Coronary artery (tissue), 2 donors: ENCODE measurements at regions not wholly inside any gene's neighbourhood (a gene's known extent, or its start where the extent isn't known, plus 50 kb on each side); places are given as distances from the start of the nearest gene placed in this dataset.
A peak's percentile ranks its signal among the peaks of the same experiment; 100 is the strongest.
"Not testable (repeated sequence)": the region's sequence is repeated elsewhere in the genome, so short reads cannot be mapped to it uniquely, and the experiment has no call there.

Experiments
- DNase-seq: peaks from one replicate; pipeline ENCODE4 v3.0.0-alpha.2; 2017; ENCODE audit warnings: low spot score
- H3K27ac ChIP-seq, 2 donors: fragments of 200-600 bp; sonication (generic); one replicate each; pipeline ENCODE4 v1.5.1; 2016 to 2019
- H3K4me3 ChIP-seq: fragments of 200-600 bp; sonication (generic); 2 replicates; pipeline ENCODE4 v1.5.1; 2016; ENCODE audit warnings: mild to moderate bottlenecking, moderate library complexity
- TF ChIP-seq, protein P1 (sequence below): fragments of 200-600 bp; sonication (generic); IDR thresholded peaks from one replicate; pipeline ENCODE4 v1.5.1; 2019; ENCODE audit warnings: antibody characterized with exemption

- not testable (repeated sequence) for DNase-seq, H3K4me3 ChIP-seq, H3K27ac ChIP-seq
Measured at GRCh38 chr20:30875868-30876267, 381.6 kb upstream of the DEFB115 start.

- not testable (repeated sequence) for H3K27ac ChIP-seq, H3K4me3 ChIP-seq
- peak; percentile 12 for DNase-seq
Measured at GRCh38 chr20:30891400-30891799, 366.1 kb upstream of the DEFB115 start.

DNA sequence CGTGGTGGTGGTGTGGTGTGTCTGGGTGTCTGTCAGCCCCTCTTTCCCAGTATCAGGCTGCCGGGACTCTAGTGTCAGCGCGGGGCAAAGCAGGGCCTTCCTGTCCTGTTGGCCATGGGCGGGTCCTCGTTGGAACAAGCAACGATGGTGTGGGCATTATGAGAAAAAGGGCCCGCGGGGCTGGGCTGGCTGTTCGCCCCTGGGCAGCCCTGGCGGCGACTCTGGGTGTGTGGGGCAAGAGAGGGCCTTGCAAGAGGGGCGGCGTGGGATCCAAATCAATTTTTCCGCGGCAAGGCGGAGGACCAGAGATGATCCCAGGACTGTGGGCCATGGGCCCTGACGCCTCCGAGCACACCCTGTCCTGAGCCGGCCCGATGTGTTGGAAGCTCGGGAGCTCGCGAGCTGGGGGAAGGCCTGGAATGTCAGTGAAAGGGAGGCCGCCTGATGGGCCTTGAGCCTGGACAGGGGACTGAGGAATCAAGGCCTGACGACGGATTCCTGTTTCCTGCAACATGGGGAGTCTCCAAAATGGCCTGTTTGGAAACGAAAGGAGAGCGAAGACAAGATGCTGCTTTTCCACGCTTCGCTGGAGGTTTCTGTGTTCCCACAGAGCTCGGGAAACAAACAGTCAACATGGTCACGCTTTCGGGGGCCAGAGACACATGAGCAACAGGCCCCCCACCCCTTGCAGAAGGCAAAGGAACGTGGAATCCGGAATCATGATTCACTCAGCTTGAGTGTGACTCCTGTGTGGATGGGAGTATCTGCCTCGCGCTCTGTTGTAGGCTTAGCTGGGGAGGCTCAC, 364.7 kb upstream of the DEFB115 start:
- peak; percentile 19 for DNase-seq
- Histone ChIP-seq H3K4me3 (no peak overlapping the region), H3K27ac (no peak overlapping the region)
- TF ChIP-seq, protein P1, sequence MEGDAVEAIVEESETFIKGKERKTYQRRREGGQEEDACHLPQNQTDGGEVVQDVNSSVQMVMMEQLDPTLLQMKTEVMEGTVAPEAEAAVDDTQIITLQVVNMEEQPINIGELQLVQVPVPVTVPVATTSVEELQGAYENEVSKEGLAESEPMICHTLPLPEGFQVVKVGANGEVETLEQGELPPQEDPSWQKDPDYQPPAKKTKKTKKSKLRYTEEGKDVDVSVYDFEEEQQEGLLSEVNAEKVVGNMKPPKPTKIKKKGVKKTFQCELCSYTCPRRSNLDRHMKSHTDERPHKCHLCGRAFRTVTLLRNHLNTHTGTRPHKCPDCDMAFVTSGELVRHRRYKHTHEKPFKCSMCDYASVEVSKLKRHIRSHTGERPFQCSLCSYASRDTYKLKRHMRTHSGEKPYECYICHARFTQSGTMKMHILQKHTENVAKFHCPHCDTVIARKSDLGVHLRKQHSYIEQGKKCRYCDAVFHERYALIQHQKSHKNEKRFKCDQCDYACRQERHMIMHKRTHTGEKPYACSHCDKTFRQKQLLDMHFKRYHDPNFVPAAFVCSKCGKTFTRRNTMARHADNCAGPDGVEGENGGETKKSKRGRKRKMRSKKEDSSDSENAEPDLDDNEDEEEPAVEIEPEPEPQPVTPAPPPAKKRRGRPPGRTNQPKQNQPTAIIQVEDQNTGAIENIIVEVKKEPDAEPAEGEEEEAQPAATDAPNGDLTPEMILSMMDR = no peak

DNA sequence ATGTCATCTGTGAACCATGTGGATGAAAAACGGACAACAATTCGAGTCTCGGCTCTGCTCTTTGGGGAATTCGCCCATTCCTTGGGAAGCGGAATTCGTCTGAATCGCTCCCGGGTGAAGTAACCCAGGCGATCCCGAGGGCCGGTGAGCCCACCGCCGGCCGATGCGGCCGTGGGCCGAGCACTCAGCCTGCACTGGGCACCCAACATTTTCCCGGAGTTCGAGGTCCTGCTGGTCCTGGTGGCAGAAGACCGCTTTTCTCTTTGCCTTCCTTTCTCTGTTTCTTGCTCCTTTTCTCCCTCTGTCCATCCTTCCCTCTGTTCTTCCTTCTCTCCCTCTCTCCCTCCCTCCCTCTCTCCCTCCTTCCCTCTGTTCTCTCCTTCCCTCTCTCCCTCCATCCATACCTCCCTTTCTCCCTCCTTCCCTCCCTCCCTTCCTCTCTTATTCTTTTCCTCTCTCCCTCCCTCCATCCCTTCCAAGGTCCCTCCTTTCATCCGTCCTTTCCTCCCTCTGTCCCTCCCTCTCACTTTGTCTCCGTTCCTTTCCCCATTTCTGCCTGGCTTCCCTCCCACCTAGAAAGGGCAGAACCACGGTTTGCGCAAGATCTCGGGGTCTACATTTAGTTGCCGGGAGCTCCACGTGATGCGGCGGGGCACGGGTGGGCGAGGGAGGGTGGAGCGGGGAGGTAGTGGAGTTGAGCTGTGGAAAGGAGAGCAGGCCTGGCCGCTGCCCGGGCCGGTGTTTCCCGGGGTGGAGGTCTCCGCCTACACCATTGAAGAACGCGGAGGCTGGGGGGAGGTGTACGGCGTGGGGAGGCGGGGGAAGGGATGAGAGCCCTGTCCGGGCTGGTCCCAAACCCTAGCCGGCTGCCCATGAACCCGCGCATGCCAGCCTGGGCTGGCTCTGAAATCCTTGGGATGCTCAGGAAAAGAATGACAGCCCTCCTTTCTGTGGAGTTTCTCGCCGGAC, 363.8 kb upstream of the DEFB115 start:
- H3K27ac ChIP-seq, H3K4me3 ChIP-seq: not testable (repeated sequence)
- DNase-seq = peak; percentile 59

GRCh38 chr20:30894707-30895353, 362.6 kb upstream of the DEFB115 start:
- DNase-seq = not testable (repeated sequence)

DNA sequence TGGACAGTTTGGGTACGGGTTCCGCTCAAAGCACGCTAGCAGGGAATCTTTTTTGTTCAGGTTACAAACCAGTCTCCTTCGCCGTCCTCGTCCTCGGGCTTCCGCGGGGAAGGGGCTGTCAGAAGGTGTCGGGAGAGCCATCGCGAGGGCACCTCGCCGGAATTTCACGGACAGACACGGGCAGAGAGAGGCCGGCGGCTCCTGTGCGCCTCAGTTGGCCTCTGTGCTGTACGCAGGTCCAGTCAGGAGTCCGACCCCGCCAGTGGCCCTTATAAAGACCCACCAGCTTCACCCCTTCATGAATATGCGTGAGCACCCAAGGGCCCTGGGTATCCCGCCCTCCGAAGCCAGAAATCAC, 362.1 kb upstream of the DEFB115 start:
- H3K4me3 ChIP-seq, DNase-seq, H3K27ac ChIP-seq: not testable (repeated sequence)

More at GRCh38 chr20:30894707-30895353, 362.6 kb upstream of the DEFB115 start:
- H3K27ac ChIP-seq, H3K4me3 ChIP-seq: not testable (repeated sequence)

DNA sequence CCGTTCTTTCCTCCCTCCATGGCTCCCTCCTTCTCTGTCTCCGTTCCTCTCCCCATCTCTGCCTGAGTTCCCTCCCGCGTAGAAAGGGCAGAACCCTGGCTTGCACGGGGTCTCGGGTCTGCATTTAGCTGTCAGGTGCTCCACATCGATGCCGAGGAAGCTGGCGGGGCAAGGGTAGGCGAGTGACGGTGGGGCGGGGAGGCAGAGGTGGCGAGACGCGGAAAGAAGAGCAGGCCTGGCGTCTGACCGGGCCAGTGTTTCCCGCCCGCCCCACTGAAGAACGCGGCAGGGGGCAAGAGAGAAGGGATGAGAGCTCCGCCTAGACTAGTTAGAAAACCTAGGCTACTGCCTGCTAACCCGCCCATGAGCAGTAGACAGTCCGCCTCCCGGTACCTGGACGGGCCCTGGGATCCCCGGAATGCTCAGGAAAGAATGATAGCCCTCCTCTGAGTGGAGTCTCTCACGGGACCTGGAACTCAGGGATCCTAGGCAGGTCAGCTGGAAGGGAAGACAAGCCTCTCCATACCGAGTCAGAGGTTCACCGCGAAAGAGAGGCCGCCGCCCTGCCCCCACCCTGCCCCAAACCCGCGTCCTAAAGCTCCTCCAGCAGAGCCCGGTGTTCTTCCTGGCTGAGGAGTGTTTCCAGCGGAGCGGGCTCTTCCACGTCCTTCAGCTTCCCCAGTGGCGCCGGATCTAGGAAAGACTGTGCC, 357.9 kb upstream of the DEFB115 start:
- not testable (repeated sequence) for DNase-seq, H3K27ac ChIP-seq, H3K4me3 ChIP-seq

DNA sequence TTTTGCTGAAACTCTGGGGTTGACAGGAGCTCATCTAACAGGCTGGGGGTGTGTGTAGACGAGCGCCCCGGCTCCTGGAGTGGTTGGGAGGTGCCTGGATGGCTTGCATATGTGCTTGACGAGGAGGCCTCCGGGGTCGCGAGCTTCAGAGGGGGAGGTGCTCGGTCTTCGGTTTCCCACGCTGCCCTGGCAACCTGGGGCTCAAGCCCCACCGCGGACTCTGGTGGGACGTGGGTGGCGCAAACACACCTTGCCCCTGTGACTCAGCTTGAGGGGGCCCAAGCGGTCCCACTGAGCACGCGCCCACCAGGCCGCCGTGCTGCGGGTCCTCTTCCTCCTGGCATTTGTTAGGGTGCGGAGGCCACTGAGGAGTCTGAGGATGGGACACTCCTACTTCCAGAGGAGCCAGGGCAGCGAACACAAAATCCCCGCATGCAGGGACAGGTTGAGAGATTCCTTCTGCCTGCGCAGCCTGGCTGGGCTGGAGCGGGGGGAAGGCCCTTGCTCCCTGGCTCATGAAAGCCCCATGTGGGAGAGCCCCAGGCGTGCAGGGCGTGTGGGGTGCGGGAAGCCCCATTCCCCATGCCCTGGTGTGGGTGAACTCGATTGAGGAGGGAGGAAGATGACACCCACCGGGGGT, 357.3 kb upstream of the DEFB115 start:
- not testable (repeated sequence) for H3K27ac ChIP-seq, DNase-seq, H3K4me3 ChIP-seq

DNA sequence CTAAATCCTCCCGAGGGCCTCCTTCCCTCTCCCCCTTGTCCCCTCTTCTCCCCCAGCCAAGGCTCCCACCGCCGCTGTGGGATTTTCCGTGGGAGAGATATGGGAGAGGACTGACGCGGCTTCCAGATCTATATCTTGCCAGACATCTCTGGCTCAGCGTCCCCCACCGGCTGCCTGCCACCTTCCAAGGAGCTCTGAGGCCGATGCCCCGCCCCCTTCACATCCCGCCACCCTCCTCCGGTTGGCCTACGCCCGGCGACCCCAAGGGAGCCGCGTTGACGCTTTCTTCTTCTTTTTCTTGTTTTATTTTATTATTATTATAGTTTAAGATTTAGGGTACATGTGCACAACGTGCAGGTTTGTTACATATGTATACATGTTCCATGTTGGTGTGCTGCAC, 352.2 kb upstream of the DEFB115 start:
- not testable (repeated sequence) for H3K4me3 ChIP-seq, H3K27ac ChIP-seq, DNase-seq

DNA sequence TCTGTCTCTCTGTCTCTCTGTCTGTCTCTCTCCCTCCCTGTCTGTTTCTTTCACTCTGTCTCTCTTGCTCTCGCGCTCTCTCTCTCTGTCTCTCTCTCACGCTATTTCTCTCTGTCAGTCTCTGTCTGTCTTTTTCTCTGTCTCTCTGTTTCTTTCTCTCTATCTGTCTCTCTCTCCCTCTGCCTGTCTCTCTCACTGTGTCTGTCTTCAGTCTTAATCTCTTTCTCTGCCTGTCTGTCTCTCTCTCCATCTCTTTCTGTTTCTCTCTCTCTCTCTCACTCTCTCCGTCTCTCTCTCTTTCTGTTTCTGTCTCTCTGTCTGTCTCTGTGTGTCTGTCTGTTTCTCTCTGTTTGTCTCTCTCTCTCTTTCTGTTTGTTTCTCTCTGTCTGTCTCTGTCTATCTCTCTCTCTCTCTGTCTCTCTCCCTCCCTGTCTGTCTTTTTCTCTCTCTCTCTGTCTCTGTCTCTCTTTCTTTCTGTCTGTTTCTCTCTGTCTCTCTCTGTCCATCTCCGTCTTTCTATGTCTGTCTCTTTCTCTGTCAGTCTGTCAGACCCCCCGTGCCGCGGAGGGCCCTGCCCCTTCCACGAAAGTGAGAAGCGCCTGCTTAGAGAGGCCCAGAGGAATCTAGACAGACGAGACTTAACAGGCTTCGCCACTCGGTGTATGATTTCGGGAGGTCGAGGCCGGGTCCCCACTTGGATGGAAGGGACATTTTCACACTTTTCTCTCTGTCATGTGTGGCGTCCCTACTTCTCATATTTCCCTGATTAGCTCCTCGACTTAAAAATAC, 346.3 kb upstream of the DEFB115 start:
- no peak for DNase-seq
- TF ChIP-seq, protein P1 = no peak
- Histone ChIP-seq H3K27ac (no peak overlapping the region), H3K4me3 (no peak overlapping the region)

GRCh38 chr20:30911832-30912660, 345.4 kb upstream of the DEFB115 start:
- H3K27ac ChIP-seq, DNase-seq, H3K4me3 ChIP-seq: not testable (repeated sequence)

- DNase-seq, H3K4me3 ChIP-seq, H3K27ac ChIP-seq: not testable (repeated sequence)
Measured at GRCh38 chr20:30912661-30913026, 344.8 kb upstream of the DEFB115 start.

- not testable (repeated sequence) for H3K27ac ChIP-seq, DNase-seq
Measured at GRCh38 chr20:30916404-30916803, 341.1 kb upstream of the DEFB115 start.

More at GRCh38 chr20:30916404-30916803, 341.1 kb upstream of the DEFB115 start:
- H3K4me3 ChIP-seq = not testable (repeated sequence)
